Upper lobe of left lung (tissue), 6 donors: ENCODE measurements at regions not wholly inside any gene's neighbourhood (a gene's known extent, or its start where the extent isn't known, plus 50 kb on each side); places are given as distances from the start of the nearest gene placed in this dataset.
"Not testable (repeated sequence)": the region's sequence is repeated elsewhere in the genome, so short reads cannot be mapped to it uniquely, and the experiment has no call there.

Source experiments
- ATAC-seq, 2 donors: fragments of 200-7000 bp; cut with Tn5 transposase; one replicate each; pipeline ENCODE4 v1.9.1; 2022; ENCODE audit warnings: mild to moderate bottlenecking in 2 of 2, moderate library complexity in 2 of 2; ENCODE audit not compliant: low FRiP score in 2 of 2
- DNase-seq, 2 donors: peaks; one replicate each; pipeline ENCODE4 v3.0.0-alpha.2; 2019 to 2020
- H3K27ac ChIP-seq, 4 donors: fragments of 200-600 bp; sonication (generic); one replicate each; pipeline ENCODE4 v1.5.1; 2016 to 2019
- H3K27me3 ChIP-seq, 4 donors: fragments of 200-600 bp; sonication (generic); one replicate each; pipeline ENCODE4 v1.5.1; 2017 to 2019
- H3K36me3 ChIP-seq, 4 donors: fragments of 200-600 bp; sonication (generic); one replicate each; pipeline ENCODE4 v1.5.1; 2016 to 2019
- H3K4me1 ChIP-seq, 4 donors: fragments of 200-600 bp; sonication (generic); one replicate each; pipeline ENCODE4 v1.5.1; 2018 to 2019
- H3K4me3 ChIP-seq, 4 donors: fragments of 200-600 bp; sonication (generic); one replicate each; pipeline ENCODE4 v1.5.1; 2017 to 2019; ENCODE audit warnings: mild to moderate bottlenecking in 2 of 4, moderate library complexity in 1 of 4
- H3K9me3 ChIP-seq, 4 donors: fragments of 200-600 bp; sonication (generic); one replicate each; pipeline ENCODE4 v1.5.1; 2018 to 2019
- EP300 ChIP-seq, 4 donors: sonication (generic); formaldehyde crosslinking; IDR thresholded peaks; one replicate each; pipeline ENCODE4 v1.5.1; 2017; ENCODE audit warnings: antibody characterized with exemption in 4 of 4, control low read depth in 2 of 4
- POLR2A ChIP-seq, 4 donors: fragments of 450-650 bp; IDR thresholded peaks; one replicate each; pipeline ENCODE4 v1.5.1; 2016 to 2017; ENCODE audit warnings: antibody characterized with exemption in 4 of 4, mild to moderate bottlenecking in 2 of 4
- POLR2AphosphoS5 ChIP-seq, 2 donors: sonication (generic); formaldehyde crosslinking; IDR thresholded peaks; one replicate each; pipeline ENCODE4 v1.5.1; 2017; ENCODE audit warnings: antibody characterized with exemption in 2 of 2
- WGBS, 2 donors: methylation state at CpG; one replicate each; pipeline ENCODE4 v1.1.5; 2017 to 2018; 5-methylcytosine and 5-hydroxymethylcytosine counted together
- TF ChIP-seq, protein P1 (sequence below), 6 experiments: fragments of 450-650 bp in 4 of 6; fragments of 200-600 bp in 2 of 6; sonication (generic) in 2 of 6; IDR thresholded peaks; one replicate each; pipeline ENCODE4 v1.5.1; 2016 to 2019; ENCODE audit warnings: antibody characterized with exemption in 6 of 6
- donor health status: DM: no; HTN: no; CAD: no; lungs with moderate emphysema.
- donor health status: DM: no; HTN: yes; CAD: no; lungs with severe emphysema.

GRCh38 chr6:68114463-68115047 lies 520.5 kb upstream of the ADGRB3 start:
- H3K27me3 ChIP-seq = no peaks in the 10 kb centered on the region

GRCh38 chr6:68108233-68108835 lies 526.7 kb upstream of the ADGRB3 start:
- no peak for TF ChIP-seq POLR2A (IDR thresholded peaks at IDR 0.05)
- Histone ChIP-seq H3K4me3 (no peak overlapping the region), H3K4me1 (no peaks in the 10 kb centered on the region), H3K27ac (no peak overlapping the region), H3K27me3 (no peaks in the 10 kb centered on the region), H3K9me3 (no peaks in the 10 kb centered on the region), H3K36me3 (no peaks in the 10 kb centered on the region)
- no peak for ATAC-seq
- no peak for DNase-seq
- whole genome bisulfite sequencing, 2 donors = 76 to 81% methylated on average over 2 of the region's 2 CpGs

More at GRCh38 chr6:68114463-68115047, 520.5 kb upstream of the ADGRB3 start:
- Histone ChIP-seq H3K9me3 (no peaks in the 10 kb centered on the region), H3K27ac (no peak overlapping the region), H3K4me1 (no peaks in the 10 kb centered on the region), H3K36me3 (no peaks in the 10 kb centered on the region), H3K4me3 (no peak overlapping the region)
- DNase-seq = no peak
- WGBS, 2 donors = 71 to 81% methylated on average over 4 of the region's 4 CpGs
- TF ChIP-seq, protein P1, sequence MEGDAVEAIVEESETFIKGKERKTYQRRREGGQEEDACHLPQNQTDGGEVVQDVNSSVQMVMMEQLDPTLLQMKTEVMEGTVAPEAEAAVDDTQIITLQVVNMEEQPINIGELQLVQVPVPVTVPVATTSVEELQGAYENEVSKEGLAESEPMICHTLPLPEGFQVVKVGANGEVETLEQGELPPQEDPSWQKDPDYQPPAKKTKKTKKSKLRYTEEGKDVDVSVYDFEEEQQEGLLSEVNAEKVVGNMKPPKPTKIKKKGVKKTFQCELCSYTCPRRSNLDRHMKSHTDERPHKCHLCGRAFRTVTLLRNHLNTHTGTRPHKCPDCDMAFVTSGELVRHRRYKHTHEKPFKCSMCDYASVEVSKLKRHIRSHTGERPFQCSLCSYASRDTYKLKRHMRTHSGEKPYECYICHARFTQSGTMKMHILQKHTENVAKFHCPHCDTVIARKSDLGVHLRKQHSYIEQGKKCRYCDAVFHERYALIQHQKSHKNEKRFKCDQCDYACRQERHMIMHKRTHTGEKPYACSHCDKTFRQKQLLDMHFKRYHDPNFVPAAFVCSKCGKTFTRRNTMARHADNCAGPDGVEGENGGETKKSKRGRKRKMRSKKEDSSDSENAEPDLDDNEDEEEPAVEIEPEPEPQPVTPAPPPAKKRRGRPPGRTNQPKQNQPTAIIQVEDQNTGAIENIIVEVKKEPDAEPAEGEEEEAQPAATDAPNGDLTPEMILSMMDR (IDR thresholded peaks at IDR 0.05) = no peak
- no peak for TF ChIP-seq POLR2A (IDR thresholded peaks at IDR 0.05)
- TF ChIP-seq EP300 (IDR thresholded peaks at IDR 0.05) = no peak
- TF ChIP-seq POLR2AphosphoS5 (IDR thresholded peaks at IDR 0.05) = no peak
- ATAC-seq = no peak

GRCh38 chr6:68094070-68094469 lies 541.0 kb upstream of the ADGRB3 start:
- no peak overlapping the region for H3K27ac ChIP-seq
- no peaks in the 10 kb centered on the region for H3K36me3 ChIP-seq
- H3K27me3 ChIP-seq = no peaks in the 10 kb centered on the region
- ATAC-seq = no peak
- no peak overlapping the region for H3K4me3 ChIP-seq
- no peaks in the 10 kb centered on the region for H3K4me1 ChIP-seq
- no peaks in the 10 kb centered on the region for H3K9me3 ChIP-seq
- TF ChIP-seq, protein P1 (IDR thresholded peaks at IDR 0.05) = no peak
- no peak for TF ChIP-seq POLR2A (IDR thresholded peaks at IDR 0.05)
- no peak for DNase-seq

- H3K4me1 ChIP-seq = no peaks in the 10 kb centered on the region
- H3K27ac ChIP-seq = no peak overlapping the region
- H3K9me3 ChIP-seq = peaks cover 0 to 3% (median 0%) of the 10 kb centered on the region in 4 donors
- ATAC-seq (no peak), DNase-seq (no peak)
- no peaks in the 10 kb centered on the region for H3K36me3 ChIP-seq
- no peaks in the 10 kb centered on the region for H3K27me3 ChIP-seq
- no peak for TF ChIP-seq POLR2AphosphoS5 (IDR thresholded peaks at IDR 0.05)
- TF ChIP-seq, protein P1 (IDR thresholded peaks at IDR 0.05) = no peak
- TF ChIP-seq POLR2A (IDR thresholded peaks at IDR 0.05) = no peak
- TF ChIP-seq EP300 (IDR thresholded peaks at IDR 0.05) = no peak
- H3K4me3 ChIP-seq = no peak overlapping the region
- 92 to 94% methylated on average over 1 of the region's 1 CpG for WGBS, 2 donors
Measured at GRCh38 chr6:68087399-68088133, 547.5 kb upstream of the ADGRB3 start.

GRCh38 chr6:68086199-68086598 lies 548.9 kb upstream of the ADGRB3 start:
- WGBS, 2 donors = 77 to 83% methylated on average over 4 of the region's 4 CpGs
- no peak for ATAC-seq
- TF ChIP-seq EP300 (IDR thresholded peaks at IDR 0.05) (no peak), POLR2AphosphoS5 (IDR thresholded peaks at IDR 0.05) (no peak), POLR2A (IDR thresholded peaks at IDR 0.05) (no peak)
- TF ChIP-seq, protein P1 (IDR thresholded peaks at IDR 0.05) = no peak

DNA sequence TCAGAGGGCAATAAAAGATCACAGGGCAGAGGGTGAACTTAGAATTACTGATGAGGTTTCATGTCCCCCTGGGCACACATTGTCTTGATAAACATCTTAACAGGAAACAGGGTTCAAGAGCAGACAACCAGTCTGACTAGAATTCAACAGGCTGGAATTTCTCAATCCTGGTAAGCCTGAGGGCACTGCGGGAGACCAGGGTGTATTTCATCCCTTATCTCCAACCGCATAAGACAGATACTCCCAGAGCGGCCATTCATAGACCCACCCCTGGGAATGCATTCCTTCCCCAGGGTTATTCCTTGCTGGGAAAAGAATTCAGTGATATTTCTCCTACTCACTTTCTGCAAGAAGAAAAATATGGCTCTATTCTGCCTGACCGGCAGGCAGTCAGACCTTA lies 549.5 kb upstream of the ADGRB3 start:
- H3K4me3 ChIP-seq, H3K4me1 ChIP-seq, DNase-seq, H3K36me3 ChIP-seq, H3K27me3 ChIP-seq, H3K9me3 ChIP-seq, H3K27ac ChIP-seq, ATAC-seq: not testable (repeated sequence)
- 95% methylated on average over 4 of the region's 4 CpGs for WGBS, 2 donors

More at GRCh38 chr6:68086199-68086598, 548.9 kb upstream of the ADGRB3 start:
- H3K4me3 ChIP-seq = no peak overlapping the region
- no peaks in the 10 kb centered on the region for H3K36me3 ChIP-seq
- DNase-seq = no peak
- no peaks in the 10 kb centered on the region for H3K4me1 ChIP-seq
- peaks cover 0 to 3% (median 0%) of the 10 kb centered on the region in 4 donors for H3K9me3 ChIP-seq
- H3K27ac ChIP-seq = no peak overlapping the region
- H3K27me3 ChIP-seq = no peaks in the 10 kb centered on the region
